Endodermal cell (in vitro differentiated cells): ENCODE measurements at regions not wholly inside any gene's neighbourhood (a gene's known extent, or its start where the extent isn't known, plus 50 kb on each side); places are given as distances from the start of the nearest gene placed in this dataset.

Source experiments
- DNase-seq: peaks from one replicate; pipeline ENCODE4 v3.0.0-alpha.2; 2017
- H3K27ac ChIP-seq: 2 replicates; pipeline ENCODE4 v1.5.1; 2013; ENCODE audit warnings: mild to moderate bottlenecking, low read depth, low read length, moderate library complexity
- H3K27me3 ChIP-seq: 2 replicates; pipeline ENCODE4 v1.6.1; 2013; ENCODE audit warnings: mild to moderate bottlenecking, low read length, moderate library complexity; ENCODE audit not compliant: insufficient read depth, control insufficient read depth, poor library complexity, severe bottlenecking
- H3K36me3 ChIP-seq: 2 replicates; pipeline ENCODE4 v1.7.0; 2013; ENCODE audit warnings: mild to moderate bottlenecking, low read length, moderate library complexity; ENCODE audit not compliant: control insufficient read depth, insufficient read depth
- H3K4me1 ChIP-seq: one replicate; pipeline ENCODE4 v1.7.0; 2013; ENCODE audit warnings: low read length; ENCODE audit not compliant: control insufficient read depth, insufficient read depth
- H3K4me3 ChIP-seq: 2 replicates; pipeline ENCODE4 v1.5.1; 2013; ENCODE audit warnings: mild to moderate bottlenecking, low read length, moderate library complexity
- H3K9ac ChIP-seq: 2 replicates; pipeline ENCODE4 v1.6.1; 2013; ENCODE audit warnings: mild to moderate bottlenecking, low read length, moderate library complexity; ENCODE audit not compliant: poor library complexity, severe bottlenecking; ENCODE audit errors: extremely low read depth
- H3K9me3 ChIP-seq: 2 replicates; pipeline ENCODE4 v1.6.1; 2013; ENCODE audit warnings: mild to moderate bottlenecking, low read length, moderate library complexity; ENCODE audit not compliant: control insufficient read depth
- H3K27ac Mint-ChIP-seq: 2 replicates; pipeline ENCODE4 v1.8.0; 2020; ENCODE audit warnings: mixed read lengths
- H3K27me3 Mint-ChIP-seq: 2 replicates; pipeline ENCODE4 v1.8.0; 2021; ENCODE audit warnings: mild to moderate bottlenecking, mixed read lengths; ENCODE audit not compliant: insufficient read depth
- H3K36me3 Mint-ChIP-seq: 2 replicates; pipeline ENCODE4 v1.8.0; 2020; ENCODE audit warnings: low read depth, mixed read lengths
- H3K4me1 Mint-ChIP-seq: 2 replicates; pipeline ENCODE4 v1.8.0; 2020; ENCODE audit warnings: mixed read lengths
- H3K4me3 Mint-ChIP-seq: 2 replicates; pipeline ENCODE4 v1.8.0; 2020; ENCODE audit warnings: mild to moderate bottlenecking, moderate library complexity, mixed read lengths
- H3K9me3 Mint-ChIP-seq: 2 replicates; pipeline ENCODE4 v1.8.0; 2020; ENCODE audit warnings: mild to moderate bottlenecking, mixed read lengths
- CTCF ChIP-seq: fragments of 200-600 bp; sonication (generic); conservative IDR thresholded peaks from 2 replicates; pipeline ENCODE4 v1.5.0; 2021; ENCODE audit warnings: antibody characterized with exemption, mild to moderate bottlenecking
- WGBS, 2 experiments: methylation state at CpG; one replicate each; pipeline versions ENCODE4 v1.1.5 to v1.1.7; 2013; ENCODE audit warnings: missing lambda C conversion rate in 2 of 2, mixed read lengths in 1 of 2; ENCODE audit not compliant: insufficient coverage in 1 of 2, insufficient read length in 1 of 2; 5-methylcytosine and 5-hydroxymethylcytosine counted together

DNA sequence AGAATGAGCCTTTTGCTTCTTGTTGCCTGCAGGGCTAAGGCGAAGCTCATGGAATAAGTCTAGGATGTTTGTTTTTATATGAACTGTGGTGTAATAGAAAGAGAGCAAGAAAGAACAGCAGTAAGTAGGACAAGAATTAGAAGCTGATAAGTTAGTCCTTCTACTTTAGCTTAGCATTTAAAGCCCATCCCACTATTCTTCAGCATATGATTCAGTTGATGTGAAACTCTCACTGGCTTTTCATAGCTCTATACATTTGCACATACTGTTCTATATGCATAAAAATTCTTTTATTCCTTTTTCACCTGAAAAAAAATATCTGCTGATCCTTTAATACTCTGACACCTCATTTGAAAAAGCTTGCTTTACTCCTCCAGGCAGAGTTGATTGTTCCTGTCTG, 712.0 kb downstream of the USP25 start:
- Histone ChIP-seq H3K4me1 (no peaks in the 10 kb centered on the region), H3K9ac (no peak overlapping the region), H3K27me3 (no peaks in the 10 kb centered on the region), H3K9me3 (no peaks in the 10 kb centered on the region), H3K27ac (no peak overlapping the region), H3K4me3 (no peak overlapping the region), H3K36me3 (no peaks in the 10 kb centered on the region)
- Mint-ChIP-seq H3K27ac (no peak overlapping the region), H3K36me3 (no peaks in the 10 kb centered on the region), H3K9me3 (no peaks in the 10 kb centered on the region), H3K4me1 (no peaks in the 10 kb centered on the region), H3K27me3 (no peaks in the 10 kb centered on the region), H3K4me3 (no peak overlapping the region)
- 76% methylated on average over 1 of the region's 1 CpG; no CpG with 5 or more reads in 1 of the 2 experiments for WGBS, 2 experiments
- DNase-seq = no peak
- TF ChIP-seq CTCF = no peak

- Mint-ChIP-seq H3K27ac (no peak overlapping the region), H3K9me3 (no peaks in the 10 kb centered on the region), H3K36me3 (no peaks in the 10 kb centered on the region), H3K4me3 (no peak overlapping the region), H3K4me1 (no peaks in the 10 kb centered on the region), H3K27me3 (no peaks in the 10 kb centered on the region)
- no peak for DNase-seq
- H3K27me3 ChIP-seq = no peaks in the 10 kb centered on the region
- H3K9ac ChIP-seq = no peak overlapping the region
- no peaks in the 10 kb centered on the region for H3K36me3 ChIP-seq
- H3K4me3 ChIP-seq = no peak overlapping the region
- no peaks in the 10 kb centered on the region for H3K4me1 ChIP-seq
- TF ChIP-seq CTCF = peak; percentile 59
- no peaks in the 10 kb centered on the region for H3K9me3 ChIP-seq
- H3K27ac ChIP-seq = peak overlapping the region; percentile 57
These were observed 724.6 kb downstream of the USP25 start for GRCh38 chr21:16454399-16454798.

GRCh38 chr21:16455526-16455925, 725.7 kb downstream of the USP25 start:
- Histone ChIP-seq H3K27ac (peak overlapping the region; percentile 99), H3K4me3 (no peak overlapping the region), H3K27me3 (no peaks in the 10 kb centered on the region), H3K9ac (no peak overlapping the region), H3K4me1 (no peaks in the 10 kb centered on the region), H3K9me3 (no peaks in the 10 kb centered on the region), H3K36me3 (no peaks in the 10 kb centered on the region)
- no peaks in the 10 kb centered on the region for H3K36me3 Mint-ChIP-seq
- H3K27ac Mint-ChIP-seq = no peak overlapping the region
- no peak for TF ChIP-seq CTCF
- no peaks in the 10 kb centered on the region for H3K9me3 Mint-ChIP-seq
- no peaks in the 10 kb centered on the region for H3K27me3 Mint-ChIP-seq
- no peak overlapping the region for H3K4me3 Mint-ChIP-seq
- DNase-seq = no peak
- H3K4me1 Mint-ChIP-seq = no peaks in the 10 kb centered on the region
- WGBS, 2 experiments = 82 to 92% methylated on average over 1 to 2 of the region's 2 CpGs
